Smooth muscle cell (in vitro differentiated cells): ENCODE measurements at regions not wholly inside any gene's neighbourhood (a gene's known extent, or its start where the extent isn't known, plus 50 kb on each side); places are given as distances from the start of the nearest gene placed in this dataset.

Experiments used
- DNase-seq: peaks from one replicate; lab custom pipeline; 2025; ENCODE audit not compliant: unreplicated experiment; lab: John Stamatoyannopoulos, UW
- H2AFZ ChIP-seq: fragments of 200-600 bp; sonication (generic); 2 replicates; pipeline ENCODE4 v1.6.0; 2016; ENCODE audit warnings: antibody characterized with exemption, low read depth, mild to moderate bottlenecking
- H3F3A ChIP-seq: fragments of 200-600 bp; sonication (generic); 2 replicates; pipeline ENCODE4 v1.6.0; 2017; ENCODE audit warnings: antibody characterized with exemption, low read depth
- H3K27ac ChIP-seq: fragments of 200-600 bp; sonication (generic); 2 replicates; pipeline ENCODE4 v1.5.1; 2016; ENCODE audit warnings: low read depth, mild to moderate bottlenecking
- H3K27me3 ChIP-seq: fragments of 200-600 bp; sonication (generic); 2 replicates; pipeline ENCODE4 v1.6.1; 2016; ENCODE audit warnings: low read depth, mild to moderate bottlenecking
- H3K36me3 ChIP-seq: fragments of 200-600 bp; sonication (generic); 2 replicates; pipeline ENCODE4 v1.5.1; 2016; ENCODE audit warnings: low read depth
- H3K4me1 ChIP-seq: fragments of 200-600 bp; sonication (generic); 2 replicates; pipeline ENCODE4 v1.5.1; 2016; ENCODE audit warnings: low read depth
- H3K4me2 ChIP-seq: fragments of 200-600 bp; sonication (generic); 2 replicates; pipeline ENCODE4 v1.6.0; 2016; ENCODE audit warnings: mild to moderate bottlenecking
- H3K4me3 ChIP-seq: fragments of 200-600 bp; sonication (generic); 2 replicates; pipeline ENCODE4 v1.5.1; 2016; ENCODE audit warnings: mild to moderate bottlenecking
- H3K79me2 ChIP-seq: fragments of 200-600 bp; sonication (generic); 2 replicates; pipeline ENCODE4 v1.6.0; 2016; ENCODE audit warnings: low read depth, mild to moderate bottlenecking
- H3K9ac ChIP-seq: fragments of 200-600 bp; sonication (generic); 2 replicates; pipeline ENCODE4 v1.6.0; 2016; ENCODE audit warnings: low read depth
- H3K9me3 ChIP-seq: fragments of 200-600 bp; sonication (generic); replicated peaks from 2 replicates; pipeline ENCODE4 v1.5.1; 2016; ENCODE audit warnings: low read depth
- H4K20me1 ChIP-seq: fragments of 200-600 bp; sonication (generic); 2 replicates; pipeline ENCODE4 v1.6.0; 2016; ENCODE audit warnings: low read depth
- CTCF ChIP-seq: fragments of 200-600 bp; sonication (generic); IDR thresholded peaks from 2 replicates; pipeline ENCODE4 v1.5.1; 2017; ENCODE audit warnings: borderline replicate concordance, mild to moderate bottlenecking, antibody characterized with exemption; ENCODE audit not compliant: insufficient read depth, poor library complexity, severe bottlenecking
- WGBS: methylation state at CpG from one replicate; pipeline ENCODE4 v1.1.7; 2016; ENCODE audit warnings: low lambda C conversion rate; 5-methylcytosine and 5-hydroxymethylcytosine counted together

- H3K79me2 ChIP-seq = no peaks in the 10 kb centered on the region
- no peaks in the 10 kb centered on the region for H3K27me3 ChIP-seq
- H2AFZ ChIP-seq = no peak overlapping the region
- H3K4me3 ChIP-seq = no peak overlapping the region
- H3K9ac ChIP-seq = no peak overlapping the region
- H4K20me1 ChIP-seq = no peaks in the 10 kb centered on the region
- H3K9me3 ChIP-seq = no peaks in the 10 kb centered on the region
- no peaks in the 10 kb centered on the region for H3K36me3 ChIP-seq
- 98% methylated on average over 3 of the region's 3 CpGs for WGBS
- TF ChIP-seq CTCF = no peak
- no peaks in the 10 kb centered on the region for H3K4me1 ChIP-seq
- no peaks in the 10 kb centered on the region for H3F3A ChIP-seq
- no peak overlapping the region for H3K27ac ChIP-seq
- no peak for DNase-seq
- H3K4me2 ChIP-seq = no peak overlapping the region
These were observed 681.3 kb upstream of the SLITRK1 start for GRCh38 chr13:84563611-84564010.

GRCh38 chr13:84553227-84553626 is 671.0 kb upstream of the SLITRK1 start:
- Histone ChIP-seq H3K36me3 (no peaks in the 10 kb centered on the region), H3K9me3 (no peaks in the 10 kb centered on the region), H4K20me1 (no peaks in the 10 kb centered on the region), H3F3A (no peaks in the 10 kb centered on the region), H3K4me2 (no peak overlapping the region), H3K4me1 (no peaks in the 10 kb centered on the region), H3K9ac (no peak overlapping the region), H3K27ac (no peak overlapping the region), H3K4me3 (no peak overlapping the region), H2AFZ (no peak overlapping the region), H3K79me2 (no peaks in the 10 kb centered on the region), H3K27me3 (no peaks in the 10 kb centered on the region)
- no peak for DNase-seq
- no peak for TF ChIP-seq CTCF
- WGBS = 72% methylated on average over 5 of the region's 5 CpGs

GRCh38 chr13:84543962-84544361 is 661.7 kb upstream of the SLITRK1 start:
- DNase-seq = no peak
- no peaks in the 10 kb centered on the region for H3F3A ChIP-seq
- WGBS = 84% methylated on average over 3 of the region's 3 CpGs

More at GRCh38 chr13:84543962-84544361, 661.7 kb upstream of the SLITRK1 start:
- Histone ChIP-seq H3K4me1 (no peaks in the 10 kb centered on the region), H3K4me3 (no peak overlapping the region), H3K79me2 (no peaks in the 10 kb centered on the region), H3K9ac (no peak overlapping the region), H3K27ac (no peak overlapping the region), H3K4me2 (no peak overlapping the region), H3K9me3 (no peaks in the 10 kb centered on the region), H3K27me3 (no peaks in the 10 kb centered on the region), H2AFZ (no peak overlapping the region), H4K20me1 (no peaks in the 10 kb centered on the region), H3K36me3 (no peaks in the 10 kb centered on the region)
- TF ChIP-seq CTCF = no peak
